GM23338 (cell line): ENCODE measurements at regions not wholly inside any gene's neighbourhood (a gene's known extent, or its start where the extent isn't known, plus 50 kb on each side); places are given as distances from the start of the nearest gene placed in this dataset.

Experiments used
- ATAC-seq: fragments of 200-7000 bp; cut with Tn5 transposase; 3 replicates; pipeline ENCODE4 v1.9.1; 2020
- DNase-seq: peaks from one replicate; pipeline ENCODE4 v3.0.0-alpha.2; 2015; ENCODE audit warnings: low spot score
- H2AFZ ChIP-seq: fragments of 200-600 bp; sonication (generic); 2 replicates; pipeline ENCODE4 v1.8.0; 2016; ENCODE audit warnings: antibody characterized with exemption, mild to moderate bottlenecking, moderate library complexity
- H3F3A ChIP-seq: fragments of 200-600 bp; sonication (generic); replicated peaks from 2 replicates; pipeline ENCODE4 v1.8.0; 2017; ENCODE audit warnings: antibody characterized with exemption, mixed run types, low read depth
- H3K27ac ChIP-seq: fragments of 200-600 bp; sonication (generic); 2 replicates; pipeline ENCODE4 v1.6.1; 2016; ENCODE audit warnings: low read depth
- H3K27me3 ChIP-seq: fragments of 200-600 bp; sonication (generic); 2 replicates; pipeline ENCODE4 v1.8.0; 2016; ENCODE audit warnings: mild to moderate bottlenecking, mixed run types, moderate library complexity; ENCODE audit not compliant: insufficient read depth
- H3K36me3 ChIP-seq: fragments of 200-600 bp; sonication (generic); 2 replicates; pipeline ENCODE4 v1.8.0; 2016; ENCODE audit warnings: mild to moderate bottlenecking; ENCODE audit not compliant: insufficient read depth
- H3K4me1 ChIP-seq: fragments of 200-600 bp; sonication (generic); 2 replicates; pipeline ENCODE4 v1.8.0; 2016; ENCODE audit warnings: mild to moderate bottlenecking, moderate library complexity; ENCODE audit not compliant: insufficient read depth
- H3K4me2 ChIP-seq: fragments of 200-600 bp; sonication (generic); 2 replicates; pipeline ENCODE4 v1.7.1; 2017; ENCODE audit warnings: mixed run types
- H3K4me3 ChIP-seq: fragments of 200-600 bp; sonication (generic); 2 replicates; pipeline ENCODE4 v1.6.1; 2016; ENCODE audit warnings: mixed run types
- H3K79me2 ChIP-seq: fragments of 200-600 bp; sonication (generic); replicated peaks from 2 replicates; pipeline ENCODE4 v1.8.0; 2017; ENCODE audit warnings: mild to moderate bottlenecking; ENCODE audit not compliant: insufficient read depth
- H3K9me2 ChIP-seq: fragments of 200-600 bp; sonication (generic); 2 replicates; pipeline ENCODE4 v1.8.0; 2017; ENCODE audit not compliant: insufficient read depth
- H4K20me1 ChIP-seq: fragments of 200-600 bp; sonication (generic); replicated peaks from 2 replicates; pipeline ENCODE4 v1.8.0; 2017; ENCODE audit warnings: mild to moderate bottlenecking; ENCODE audit not compliant: insufficient read depth
- H3K27ac Mint-ChIP-seq: 2 replicates; pipeline ENCODE4 v1.8.0; 2020; ENCODE audit warnings: inconsistent platforms, mild to moderate bottlenecking, moderate library complexity, mixed read lengths
- H3K27me3 Mint-ChIP-seq: 3 replicates; pipeline ENCODE4 v1.8.0; 2022; ENCODE audit warnings: low read depth, mild to moderate bottlenecking, moderate library complexity, mixed read lengths, inconsistent platforms; ENCODE audit not compliant: insufficient read depth, poor library complexity
- H3K36me3 Mint-ChIP-seq: 3 replicates; pipeline ENCODE4 v1.8.0; 2021; ENCODE audit warnings: low read depth, mild to moderate bottlenecking, inconsistent platforms, moderate library complexity, mixed read lengths
- H3K4me1 Mint-ChIP-seq: 3 replicates; pipeline ENCODE4 v1.8.0; 2020; ENCODE audit warnings: mild to moderate bottlenecking, inconsistent platforms, mixed read lengths
- H3K4me3 Mint-ChIP-seq: 3 replicates; pipeline ENCODE4 v1.8.0; 2021; ENCODE audit warnings: moderate library complexity, mild to moderate bottlenecking, inconsistent platforms, mixed read lengths
- H3K9me3 Mint-ChIP-seq: 3 replicates; pipeline ENCODE4 v1.8.0; 2020; ENCODE audit warnings: moderate library complexity, mild to moderate bottlenecking, inconsistent platforms, mixed read lengths
- CREB1 ChIP-seq: fragments of 250-450 bp; sonication (Bioruptor Pico); IDR thresholded peaks from 2 replicates; pipeline ENCODE4 v1.5.0; 2020; ENCODE audit warnings: low read depth, mild to moderate bottlenecking, moderate library complexity
- EZH2phosphoT487 ChIP-seq: fragments of 200-600 bp; sonication (generic); IDR thresholded peaks from one replicate; pipeline ENCODE4 v1.8.1; 2018; ENCODE audit warnings: antibody characterized with exemption; ENCODE audit not compliant: unreplicated experiment
- JUNB ChIP-seq: IDR thresholded peaks from one replicate; pipeline ENCODE4 v1.6.1; 2016; ENCODE audit warnings: antibody characterized with exemption; ENCODE audit not compliant: unreplicated experiment
- STAT1 ChIP-seq: IDR thresholded peaks from one replicate; pipeline ENCODE4 v1.6.1; 2016; ENCODE audit warnings: antibody characterized with exemption; ENCODE audit not compliant: unreplicated experiment
- ZNF331 ChIP-seq: fragments of 250-450 bp; sonication (Bioruptor Pico); IDR thresholded peaks from 2 replicates; pipeline ENCODE4 v1.5.0; 2020; ENCODE audit warnings: low read depth, mild to moderate bottlenecking, moderate library complexity
- TF ChIP-seq, protein P1 (sequence below): IDR thresholded peaks from one replicate; pipeline ENCODE4 v1.6.1; 2018; ENCODE audit warnings: antibody characterized with exemption; ENCODE audit not compliant: unreplicated experiment
- TF ChIP-seq, protein P2 (sequence below), 2 experiments: fragments of 200-600 bp in 1 of 2; sonication (generic) in 1 of 2; conservative IDR thresholded peaks; 2 replicates each; pipeline versions ENCODE4 v1.5.1 to v1.6.1; 2016 to 2017; ENCODE audit warnings: antibody characterized with exemption in 2 of 2, low read depth in 2 of 2, mild to moderate bottlenecking in 2 of 2, moderate library complexity in 1 of 2
- TF ChIP-seq, protein P3 (sequence below): fragments of 250-450 bp; sonication (Bioruptor Pico); IDR thresholded peaks from 2 replicates; pipeline ENCODE4 v1.5.0; 2020; ENCODE audit warnings: mild to moderate bottlenecking, moderate library complexity

DNA sequence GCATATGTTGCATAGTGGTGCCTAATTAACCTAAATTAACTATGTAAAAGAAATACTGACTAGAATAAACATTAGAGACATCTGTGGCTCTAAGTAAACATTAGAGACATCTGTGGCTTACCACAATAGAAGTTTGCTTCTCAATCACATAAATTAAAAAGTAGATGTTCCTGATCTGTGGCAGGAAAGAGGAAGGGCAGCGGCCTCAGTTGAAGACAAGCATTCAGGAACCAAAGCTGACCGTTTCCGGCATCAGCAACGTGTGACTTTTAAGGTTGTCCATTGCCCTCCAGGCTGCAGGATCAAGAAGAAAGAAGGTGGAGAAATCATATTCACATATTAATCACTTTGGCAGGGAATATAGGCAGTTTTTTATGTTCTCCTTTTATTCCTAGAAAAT, 336.3 kb upstream of the TRAM1L1 start:
- DNase-seq: no peak
- ATAC-seq: no peak
- Histone ChIP-seq H3K36me3 (no peaks in the 10 kb centered on the region), H4K20me1 (no peaks in the 10 kb centered on the region), H3F3A (no peaks in the 10 kb centered on the region), H3K4me1 (no peaks in the 10 kb centered on the region), H3K79me2 (no peaks in the 10 kb centered on the region), H3K4me2 (no peak overlapping the region), H3K27ac (no peak overlapping the region), H3K27me3 (no peaks in the 10 kb centered on the region), H3K4me3 (no peak overlapping the region), H2AFZ (0 out of 2 replicates have a peak overlapping the region, but pooled peaks have one; percentile 7), H3K9me2 (no peaks in the 10 kb centered on the region)
- Mint-ChIP-seq H3K4me1 (no peaks in the 10 kb centered on the region), H3K4me3 (no peak overlapping the region), H3K27ac (no peak overlapping the region), H3K9me3 (no peaks in the 10 kb centered on the region), H3K27me3 (no peaks in the 10 kb centered on the region), H3K36me3 (no peaks in the 10 kb centered on the region)
- TF ChIP-seq CREB1 (CRISPR knock-in tag): no peak
- TF ChIP-seq, protein P1, sequence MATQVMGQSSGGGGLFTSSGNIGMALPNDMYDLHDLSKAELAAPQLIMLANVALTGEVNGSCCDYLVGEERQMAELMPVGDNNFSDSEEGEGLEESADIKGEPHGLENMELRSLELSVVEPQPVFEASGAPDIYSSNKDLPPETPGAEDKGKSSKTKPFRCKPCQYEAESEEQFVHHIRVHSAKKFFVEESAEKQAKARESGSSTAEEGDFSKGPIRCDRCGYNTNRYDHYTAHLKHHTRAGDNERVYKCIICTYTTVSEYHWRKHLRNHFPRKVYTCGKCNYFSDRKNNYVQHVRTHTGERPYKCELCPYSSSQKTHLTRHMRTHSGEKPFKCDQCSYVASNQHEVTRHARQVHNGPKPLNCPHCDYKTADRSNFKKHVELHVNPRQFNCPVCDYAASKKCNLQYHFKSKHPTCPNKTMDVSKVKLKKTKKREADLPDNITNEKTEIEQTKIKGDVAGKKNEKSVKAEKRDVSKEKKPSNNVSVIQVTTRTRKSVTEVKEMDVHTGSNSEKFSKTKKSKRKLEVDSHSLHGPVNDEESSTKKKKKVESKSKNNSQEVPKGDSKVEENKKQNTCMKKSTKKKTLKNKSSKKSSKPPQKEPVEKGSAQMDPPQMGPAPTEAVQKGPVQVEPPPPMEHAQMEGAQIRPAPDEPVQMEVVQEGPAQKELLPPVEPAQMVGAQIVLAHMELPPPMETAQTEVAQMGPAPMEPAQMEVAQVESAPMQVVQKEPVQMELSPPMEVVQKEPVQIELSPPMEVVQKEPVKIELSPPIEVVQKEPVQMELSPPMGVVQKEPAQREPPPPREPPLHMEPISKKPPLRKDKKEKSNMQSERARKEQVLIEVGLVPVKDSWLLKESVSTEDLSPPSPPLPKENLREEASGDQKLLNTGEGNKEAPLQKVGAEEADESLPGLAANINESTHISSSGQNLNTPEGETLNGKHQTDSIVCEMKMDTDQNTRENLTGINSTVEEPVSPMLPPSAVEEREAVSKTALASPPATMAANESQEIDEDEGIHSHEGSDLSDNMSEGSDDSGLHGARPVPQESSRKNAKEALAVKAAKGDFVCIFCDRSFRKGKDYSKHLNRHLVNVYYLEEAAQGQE: no peak
- no peak for TF ChIP-seq ZNF331 (CRISPR knock-in tag)
- TF ChIP-seq, protein P2, sequence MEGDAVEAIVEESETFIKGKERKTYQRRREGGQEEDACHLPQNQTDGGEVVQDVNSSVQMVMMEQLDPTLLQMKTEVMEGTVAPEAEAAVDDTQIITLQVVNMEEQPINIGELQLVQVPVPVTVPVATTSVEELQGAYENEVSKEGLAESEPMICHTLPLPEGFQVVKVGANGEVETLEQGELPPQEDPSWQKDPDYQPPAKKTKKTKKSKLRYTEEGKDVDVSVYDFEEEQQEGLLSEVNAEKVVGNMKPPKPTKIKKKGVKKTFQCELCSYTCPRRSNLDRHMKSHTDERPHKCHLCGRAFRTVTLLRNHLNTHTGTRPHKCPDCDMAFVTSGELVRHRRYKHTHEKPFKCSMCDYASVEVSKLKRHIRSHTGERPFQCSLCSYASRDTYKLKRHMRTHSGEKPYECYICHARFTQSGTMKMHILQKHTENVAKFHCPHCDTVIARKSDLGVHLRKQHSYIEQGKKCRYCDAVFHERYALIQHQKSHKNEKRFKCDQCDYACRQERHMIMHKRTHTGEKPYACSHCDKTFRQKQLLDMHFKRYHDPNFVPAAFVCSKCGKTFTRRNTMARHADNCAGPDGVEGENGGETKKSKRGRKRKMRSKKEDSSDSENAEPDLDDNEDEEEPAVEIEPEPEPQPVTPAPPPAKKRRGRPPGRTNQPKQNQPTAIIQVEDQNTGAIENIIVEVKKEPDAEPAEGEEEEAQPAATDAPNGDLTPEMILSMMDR (conservative IDR thresholded peaks at IDR 0.05; ENCODE audit: low read depth in 2 of 2): no peak
- TF ChIP-seq STAT1: no peak
- no peak for TF ChIP-seq EZH2phosphoT487

DNA sequence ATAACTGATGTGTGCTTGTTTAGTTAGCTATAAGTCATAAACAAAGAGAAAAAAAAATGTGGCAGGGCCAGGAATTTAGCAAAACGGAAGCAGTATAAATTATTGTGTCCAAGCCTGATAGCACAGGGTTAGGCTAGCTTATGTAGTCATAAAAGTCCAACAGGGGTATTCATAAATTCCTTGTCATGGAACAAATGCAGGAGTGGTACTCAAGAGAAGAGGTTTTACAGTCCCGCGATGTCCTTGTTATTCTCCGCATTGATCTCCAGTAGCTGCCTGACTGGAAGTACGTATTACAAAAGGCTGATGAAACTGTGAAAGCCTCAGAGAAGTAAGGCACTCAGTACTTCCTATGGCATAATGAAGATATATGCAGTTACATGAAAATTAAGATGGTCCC, 336.9 kb upstream of the TRAM1L1 start:
- Histone ChIP-seq H3K9me2 (no peaks in the 10 kb centered on the region), H2AFZ (0 out of 2 replicates have a peak overlapping the region, but pooled peaks have one; percentile 7), H3K36me3 (no peaks in the 10 kb centered on the region), H3K79me2 (no peaks in the 10 kb centered on the region), H3K27me3 (no peaks in the 10 kb centered on the region), H4K20me1 (no peaks in the 10 kb centered on the region), H3F3A (no peaks in the 10 kb centered on the region), H3K4me2 (no peak overlapping the region), H3K27ac (no peak overlapping the region), H3K4me3 (no peak overlapping the region), H3K4me1 (no peaks in the 10 kb centered on the region)
- Mint-ChIP-seq H3K27ac (no peak overlapping the region), H3K4me1 (no peaks in the 10 kb centered on the region), H3K27me3 (no peaks in the 10 kb centered on the region), H3K36me3 (no peaks in the 10 kb centered on the region), H3K9me3 (no peaks in the 10 kb centered on the region), H3K4me3 (no peak overlapping the region)
- ATAC-seq (no peak), DNase-seq (no peak)
- no peak for TF ChIP-seq STAT1
- no peak for TF ChIP-seq JUNB
- TF ChIP-seq, protein P3, sequence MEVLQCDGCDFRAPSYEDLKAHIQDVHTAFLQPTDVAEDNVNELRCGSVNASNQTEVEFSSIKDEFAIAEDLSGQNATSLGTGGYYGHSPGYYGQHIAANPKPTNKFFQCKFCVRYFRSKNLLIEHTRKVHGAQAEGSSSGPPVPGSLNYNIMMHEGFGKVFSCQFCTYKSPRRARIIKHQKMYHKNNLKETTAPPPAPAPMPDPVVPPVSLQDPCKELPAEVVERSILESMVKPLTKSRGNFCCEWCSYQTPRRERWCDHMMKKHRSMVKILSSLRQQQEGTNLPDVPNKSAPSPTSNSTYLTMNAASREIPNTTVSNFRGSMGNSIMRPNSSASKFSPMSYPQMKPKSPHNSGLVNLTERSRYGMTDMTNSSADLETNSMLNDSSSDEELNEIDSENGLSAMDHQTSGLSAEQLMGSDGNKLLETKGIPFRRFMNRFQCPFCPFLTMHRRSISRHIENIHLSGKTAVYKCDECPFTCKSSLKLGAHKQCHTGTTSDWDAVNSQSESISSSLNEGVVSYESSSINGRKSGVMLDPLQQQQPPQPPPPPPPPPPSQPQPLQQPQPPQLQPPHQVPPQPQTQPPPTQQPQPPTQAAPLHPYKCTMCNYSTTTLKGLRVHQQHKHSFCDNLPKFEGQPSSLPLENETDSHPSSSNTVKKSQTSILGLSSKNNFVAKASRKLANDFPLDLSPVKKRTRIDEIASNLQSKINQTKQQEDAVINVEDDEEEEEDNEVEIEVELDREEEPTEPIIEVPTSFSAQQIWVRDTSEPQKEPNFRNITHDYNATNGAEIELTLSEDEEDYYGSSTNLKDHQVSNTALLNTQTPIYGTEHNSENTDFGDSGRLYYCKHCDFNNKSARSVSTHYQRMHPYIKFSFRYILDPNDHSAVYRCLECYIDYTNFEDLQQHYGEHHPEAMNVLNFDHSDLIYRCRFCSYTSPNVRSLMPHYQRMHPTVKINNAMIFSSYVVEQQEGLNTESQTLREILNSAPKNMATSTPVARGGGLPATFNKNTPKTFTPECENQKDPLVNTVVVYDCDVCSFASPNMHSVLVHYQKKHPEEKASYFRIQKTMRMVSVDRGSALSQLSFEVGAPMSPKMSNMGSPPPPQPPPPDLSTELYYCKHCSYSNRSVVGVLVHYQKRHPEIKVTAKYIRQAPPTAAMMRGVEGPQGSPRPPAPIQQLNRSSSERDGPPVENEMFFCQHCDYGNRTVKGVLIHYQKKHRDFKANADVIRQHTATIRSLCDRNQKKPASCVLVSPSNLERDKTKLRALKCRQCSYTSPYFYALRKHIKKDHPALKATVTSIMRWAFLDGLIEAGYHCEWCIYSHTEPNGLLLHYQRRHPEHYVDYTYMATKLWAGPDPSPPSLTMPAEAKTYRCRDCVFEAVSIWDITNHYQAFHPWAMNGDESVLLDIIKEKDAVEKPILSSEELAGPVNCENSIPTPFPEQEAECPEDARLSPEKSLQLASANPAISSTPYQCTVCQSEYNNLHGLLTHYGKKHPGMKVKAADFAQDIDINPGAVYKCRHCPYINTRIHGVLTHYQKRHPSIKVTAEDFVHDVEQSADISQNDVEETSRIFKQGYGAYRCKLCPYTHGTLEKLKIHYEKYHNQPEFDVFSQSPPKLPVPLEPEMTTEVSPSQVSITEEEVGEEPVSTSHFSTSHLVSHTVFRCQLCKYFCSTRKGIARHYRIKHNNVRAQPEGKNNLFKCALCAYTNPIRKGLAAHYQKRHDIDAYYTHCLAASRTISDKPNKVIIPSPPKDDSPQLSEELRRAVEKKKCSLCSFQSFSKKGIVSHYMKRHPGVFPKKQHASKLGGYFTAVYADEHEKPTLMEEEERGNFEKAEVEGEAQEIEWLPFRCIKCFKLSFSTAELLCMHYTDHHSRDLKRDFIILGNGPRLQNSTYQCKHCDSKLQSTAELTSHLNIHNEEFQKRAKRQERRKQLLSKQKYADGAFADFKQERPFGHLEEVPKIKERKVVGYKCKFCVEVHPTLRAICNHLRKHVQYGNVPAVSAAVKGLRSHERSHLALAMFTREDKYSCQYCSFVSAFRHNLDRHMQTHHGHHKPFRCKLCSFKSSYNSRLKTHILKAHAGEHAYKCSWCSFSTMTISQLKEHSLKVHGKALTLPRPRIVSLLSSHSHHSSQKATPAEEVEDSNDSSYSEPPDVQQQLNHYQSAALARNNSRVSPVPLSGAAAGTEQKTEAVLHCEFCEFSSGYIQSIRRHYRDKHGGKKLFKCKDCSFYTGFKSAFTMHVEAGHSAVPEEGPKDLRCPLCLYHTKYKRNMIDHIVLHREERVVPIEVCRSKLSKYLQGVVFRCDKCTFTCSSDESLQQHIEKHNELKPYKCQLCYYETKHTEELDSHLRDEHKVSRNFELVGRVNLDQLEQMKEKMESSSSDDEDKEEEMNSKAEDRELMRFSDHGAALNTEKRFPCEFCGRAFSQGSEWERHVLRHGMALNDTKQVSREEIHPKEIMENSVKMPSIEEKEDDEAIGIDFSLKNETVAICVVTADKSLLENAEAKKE (CRISPR knock-in tag): no peak
